GM21786 (cell line): ENCODE measurements at regions not wholly inside any gene's neighbourhood (a gene's known extent, or its start where the extent isn't known, plus 50 kb on each side); places are given as distances from the start of the nearest gene placed in this dataset.

Experiments
- ATAC-seq: cut with Tn5 transposase; IDR thresholded peaks from one replicate; pipeline ENCODE4 v1.9.1; 2021; ENCODE audit not compliant: unreplicated experiment

DNA sequence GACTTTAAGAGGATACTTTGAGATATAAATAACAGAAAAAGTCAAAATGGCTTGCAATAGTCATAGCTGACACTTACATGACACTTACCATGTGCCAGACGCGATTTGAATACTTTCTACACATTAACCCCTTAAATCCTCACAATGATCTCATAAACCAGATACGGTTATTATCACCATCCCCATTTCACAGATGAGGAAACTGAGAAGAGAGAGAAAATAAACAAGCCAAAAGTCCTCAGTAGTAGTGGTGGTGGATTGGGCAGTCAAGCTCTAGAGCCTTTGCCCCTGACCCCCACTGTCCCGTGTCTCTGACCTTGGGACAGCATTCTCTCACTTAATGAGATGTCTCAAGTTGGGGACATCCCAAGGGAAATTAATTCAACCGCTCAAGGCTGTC is 105.2 kb upstream of the TAF1B start:
- no peak for ATAC-seq

DNA sequence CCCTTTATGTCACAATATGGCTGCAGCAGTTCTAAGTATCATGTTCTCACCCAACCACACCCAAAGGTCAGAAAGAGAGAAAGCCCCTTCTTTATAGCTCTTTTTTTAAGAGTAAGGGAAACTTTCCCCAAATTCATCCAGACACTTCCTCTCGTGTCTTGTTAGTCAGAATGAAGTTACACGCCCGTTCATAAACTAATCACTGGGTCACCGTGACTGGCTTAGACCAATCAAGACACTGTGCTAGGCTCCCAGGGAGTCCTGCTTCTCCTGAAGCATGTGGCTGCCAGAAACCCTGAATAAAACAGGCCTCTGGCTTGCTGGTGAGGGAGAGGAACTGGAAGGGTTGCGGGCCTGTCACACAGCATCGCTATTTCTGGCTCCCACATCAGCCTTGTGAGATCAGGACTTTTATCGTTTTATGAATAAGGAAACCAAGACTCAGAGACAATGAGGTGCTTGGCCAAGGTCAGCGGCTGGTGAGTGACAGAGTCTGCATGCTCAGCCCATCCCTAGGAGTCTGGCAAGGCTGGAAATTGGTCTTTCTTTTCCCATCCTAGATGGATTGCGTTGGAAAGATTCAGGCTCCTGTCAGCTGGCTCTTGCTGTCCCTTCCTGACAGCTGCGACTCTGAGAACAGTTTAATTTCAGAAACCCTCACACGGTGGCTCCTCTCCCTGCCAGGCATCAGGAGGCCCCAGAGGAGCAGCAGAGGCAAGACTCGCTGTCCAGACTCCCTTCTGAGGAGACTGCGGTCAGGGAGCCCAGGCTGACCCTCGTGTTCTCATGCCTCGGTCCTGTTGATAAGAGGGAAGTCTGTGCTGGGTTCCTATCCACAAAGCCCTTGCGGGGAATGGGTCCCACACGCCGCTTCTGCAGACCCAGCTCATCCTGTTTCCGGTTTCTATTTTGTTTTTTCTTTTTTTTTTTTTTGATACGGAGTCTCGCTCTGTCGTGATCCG is 104.5 kb upstream of the TAF1B start:
- no peak for ATAC-seq

DNA sequence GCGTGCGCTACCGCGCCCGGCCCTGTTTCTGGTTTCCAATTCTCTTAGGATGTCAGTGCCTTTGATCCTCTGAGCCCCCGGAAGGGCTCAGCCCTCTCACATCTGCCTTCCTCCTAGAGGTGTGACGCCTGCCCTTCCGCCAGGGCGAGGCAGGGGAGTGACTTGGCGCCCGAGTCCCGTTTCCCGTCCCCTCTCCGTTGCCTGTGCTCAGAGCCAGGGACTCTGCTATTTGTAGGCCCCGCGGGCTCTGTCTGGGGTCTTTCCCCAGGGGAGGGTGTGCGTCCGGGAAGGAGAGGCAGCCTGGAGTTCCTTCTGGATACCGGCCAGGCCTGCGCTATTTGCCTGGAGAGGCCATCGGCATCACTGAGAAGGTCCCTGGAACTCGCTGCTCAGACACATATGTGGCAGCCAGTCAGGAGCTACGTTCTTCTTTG is 103.7 kb upstream of the TAF1B start:
- no peak for ATAC-seq

DNA sequence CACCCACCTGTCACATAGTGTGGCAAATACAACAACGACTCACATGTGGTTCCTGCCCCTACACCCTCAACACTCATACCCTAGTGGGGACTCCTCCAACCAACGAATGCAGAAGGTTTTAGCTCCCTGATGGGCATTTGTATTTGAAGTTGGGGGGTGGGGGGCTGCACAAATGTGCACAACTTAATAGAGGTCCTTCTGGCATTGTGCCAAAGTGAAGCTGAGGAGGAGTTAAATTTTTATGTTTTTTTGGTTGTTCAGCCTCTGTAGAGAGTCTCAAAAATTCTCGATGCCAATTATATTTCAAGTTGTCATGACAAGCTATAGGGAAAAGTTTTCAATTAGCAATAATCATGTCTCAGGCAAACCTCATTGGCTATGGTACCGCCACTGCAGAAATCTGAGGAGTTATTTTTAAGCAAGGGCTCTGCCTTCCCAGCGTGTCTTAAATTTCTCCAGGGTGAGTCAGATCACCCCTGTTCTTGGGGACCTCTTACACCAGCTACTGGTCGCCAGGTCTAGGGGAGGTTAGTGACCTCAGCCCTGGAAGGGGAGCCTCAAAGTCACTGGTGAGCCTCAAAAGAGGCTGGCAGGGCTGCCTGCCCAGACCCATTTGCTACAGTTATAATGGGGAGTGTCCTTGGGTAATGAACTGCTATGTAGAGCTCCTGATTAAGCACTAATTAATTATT is 102.7 kb upstream of the TAF1B start:
- ATAC-seq: no peak

DNA sequence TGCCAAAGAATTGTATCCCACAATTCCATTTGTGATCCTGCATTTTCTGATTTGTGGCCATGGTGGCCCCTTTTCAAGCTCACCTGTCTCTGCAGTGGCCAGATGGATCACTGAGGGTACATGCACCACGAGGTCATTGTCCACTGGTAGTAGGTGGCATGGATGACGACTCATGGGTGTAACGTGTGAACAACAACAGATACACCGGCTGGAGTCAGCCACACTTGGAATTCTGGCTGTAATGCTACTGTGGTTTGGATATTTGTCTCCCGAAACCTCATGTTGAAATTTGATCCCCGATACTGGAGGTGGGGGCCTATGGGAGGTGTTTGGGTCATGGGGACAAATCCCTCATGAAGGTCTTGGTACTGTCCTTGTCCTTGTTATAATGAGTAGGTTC is 102.2 kb upstream of the TAF1B start:
- no peak for ATAC-seq

DNA sequence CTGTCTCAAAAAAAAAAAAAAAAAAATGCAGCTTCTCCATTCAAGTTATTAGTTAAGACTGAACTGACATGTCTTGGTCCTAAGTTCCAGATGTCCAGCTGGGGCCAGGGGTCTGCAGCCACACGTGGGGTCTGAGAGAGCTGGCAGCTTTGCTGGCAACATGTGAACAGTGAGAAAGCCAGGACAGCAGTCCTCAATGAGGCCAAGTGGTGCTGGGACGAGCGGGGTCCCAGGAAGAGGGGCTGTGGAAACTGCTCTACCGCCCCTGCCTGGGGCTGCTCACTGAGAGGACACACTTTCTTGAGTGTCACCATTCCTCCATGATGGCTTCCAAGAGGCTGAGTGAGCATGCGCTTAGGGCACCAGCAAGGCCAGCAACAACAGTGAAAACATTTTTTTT is 100.7 kb upstream of the TAF1B start:
- no peak for ATAC-seq

DNA sequence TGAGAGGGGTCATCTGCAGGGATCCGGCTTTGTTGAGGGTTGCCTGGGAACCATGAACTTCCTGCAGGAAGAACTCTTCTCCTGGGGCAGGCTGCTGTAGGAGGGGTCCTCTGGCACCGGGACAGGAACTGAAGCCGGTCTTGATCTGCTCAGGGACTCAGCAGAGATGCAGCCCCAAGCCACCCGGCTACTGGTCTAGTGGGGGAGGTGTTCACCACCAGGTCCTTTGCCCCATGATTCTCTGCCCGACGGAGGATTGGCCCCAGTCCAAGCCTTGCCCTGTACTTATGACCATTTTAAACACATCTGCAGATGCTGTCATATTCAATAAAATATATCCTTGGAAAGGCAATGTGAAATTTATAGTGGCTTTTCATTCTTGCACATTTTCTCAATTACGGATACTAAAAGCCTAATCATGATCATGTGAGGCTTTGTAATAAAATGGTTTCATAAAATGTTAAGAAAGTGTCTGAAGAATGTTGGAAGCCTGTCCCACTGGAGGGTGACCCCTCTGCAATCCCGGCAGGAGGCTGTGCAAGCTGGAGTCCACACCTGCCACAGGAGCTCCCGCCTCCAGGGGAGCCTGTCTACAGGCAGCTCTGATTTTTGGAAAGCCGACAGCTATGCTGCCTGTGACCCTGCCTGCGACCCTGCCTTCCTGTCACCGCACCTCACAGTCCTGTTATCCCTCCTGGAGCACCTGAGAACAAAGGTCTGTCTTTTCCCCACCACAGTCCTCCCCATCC is 98.8 kb upstream of the TAF1B start:
- ATAC-seq: no peak

DNA sequence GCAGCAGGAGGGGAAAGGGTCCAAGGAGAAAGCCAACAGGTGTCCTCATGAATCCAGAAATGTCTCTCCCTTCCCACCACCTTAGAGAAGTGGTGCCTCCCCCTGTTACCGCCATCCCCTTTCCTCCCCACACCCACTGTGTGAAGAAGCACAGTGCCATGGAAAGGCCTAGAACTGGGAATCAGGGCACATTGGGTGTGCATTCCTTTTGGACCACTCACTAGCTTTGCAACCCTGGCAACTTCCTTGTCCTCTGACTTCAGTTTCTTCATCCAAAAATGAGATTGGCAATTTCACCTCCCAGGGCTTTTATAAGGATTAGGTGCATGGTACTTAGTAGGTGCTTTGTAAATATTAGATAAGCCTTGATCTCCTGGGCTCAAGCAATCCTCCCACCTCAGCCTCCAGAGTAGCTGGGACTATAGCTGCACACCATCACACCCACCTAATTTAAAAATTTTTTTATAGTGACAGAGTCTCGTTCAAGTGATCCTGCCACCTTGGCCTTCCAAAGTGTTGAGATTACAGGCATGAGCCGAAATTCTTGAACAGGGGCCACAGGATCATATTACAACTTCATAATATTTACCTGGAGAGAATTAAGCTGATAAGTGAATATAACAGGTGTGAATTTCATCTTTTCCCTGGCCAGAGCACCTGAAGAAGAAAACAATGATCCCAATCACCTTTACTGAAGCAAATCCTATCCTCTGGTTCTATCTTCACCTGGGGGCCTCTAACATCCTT is 97.9 kb upstream of the TAF1B start:
- no peak for ATAC-seq

DNA sequence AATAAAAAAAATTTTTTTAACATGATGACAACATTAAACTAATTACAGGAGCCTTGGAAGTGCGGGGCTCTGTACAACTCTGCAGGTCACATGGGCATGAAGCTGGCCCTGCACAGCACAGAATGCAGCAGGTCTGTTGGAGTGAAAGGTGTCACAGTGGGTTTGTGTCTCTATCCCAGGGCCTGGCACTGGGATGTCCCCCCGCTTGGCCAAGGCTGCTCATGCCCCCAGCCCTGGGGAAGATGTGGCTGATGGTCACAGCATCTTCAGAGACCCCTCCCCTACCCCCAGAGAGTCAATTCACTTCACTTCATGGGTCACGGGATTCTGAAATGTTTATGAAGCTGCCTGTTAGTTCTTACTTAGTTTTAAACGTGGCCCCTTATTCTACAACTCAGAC is 95.9 kb upstream of the TAF1B start:
- no peak for ATAC-seq

DNA sequence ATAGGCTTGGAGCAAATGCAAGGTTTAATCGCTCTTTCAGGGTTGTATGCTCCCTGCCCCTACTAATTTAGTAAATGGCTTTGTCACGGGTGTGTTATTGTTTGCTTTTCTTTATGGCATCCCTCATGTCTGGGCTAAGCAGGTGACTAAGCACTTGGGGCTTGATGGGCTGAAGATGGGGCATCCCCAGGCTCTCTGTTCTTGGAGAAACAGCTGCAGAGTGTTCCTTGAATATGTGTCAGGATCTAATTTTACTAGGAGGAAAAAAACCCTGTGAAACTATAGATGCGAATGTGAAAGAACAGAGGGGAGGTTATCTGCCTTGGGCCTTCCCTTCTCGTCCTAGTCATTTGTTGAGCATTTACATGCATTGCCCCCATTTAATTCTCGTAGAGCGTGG is 94.7 kb upstream of the TAF1B start:
- no peak for ATAC-seq

DNA sequence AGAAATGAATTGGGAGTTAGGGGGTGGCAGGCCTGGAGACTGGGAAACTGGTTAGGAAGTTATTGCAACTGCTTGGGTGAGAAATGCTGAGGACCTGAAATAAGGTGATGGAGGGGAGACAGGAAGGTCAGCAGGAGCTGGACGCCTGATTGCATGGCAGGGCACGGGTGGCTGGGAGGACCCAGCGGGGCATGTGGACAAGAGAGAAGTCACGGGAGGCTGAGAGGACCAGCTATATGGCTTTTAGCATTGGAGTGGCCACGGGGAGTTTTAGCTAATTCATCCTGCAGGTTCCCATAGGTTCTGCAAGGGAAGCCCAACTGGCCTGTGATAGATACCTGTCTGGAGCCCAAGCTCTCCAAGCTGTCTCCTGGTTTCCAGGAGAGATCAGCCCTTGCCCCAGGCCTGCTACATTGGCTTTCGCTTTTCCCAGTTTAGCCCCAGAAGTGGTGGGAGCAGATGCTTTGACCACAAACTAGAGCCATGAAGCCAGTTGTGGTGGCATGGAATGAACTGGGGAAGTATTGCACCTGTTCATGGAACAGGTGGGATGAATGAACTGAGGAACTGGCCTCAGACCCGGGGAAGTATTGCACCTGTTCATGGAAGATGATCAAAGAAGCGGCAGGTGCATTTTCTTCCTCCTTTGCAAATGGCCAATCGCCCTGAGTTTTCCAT is 93.6 kb upstream of the TAF1B start:
- no peak for ATAC-seq

DNA sequence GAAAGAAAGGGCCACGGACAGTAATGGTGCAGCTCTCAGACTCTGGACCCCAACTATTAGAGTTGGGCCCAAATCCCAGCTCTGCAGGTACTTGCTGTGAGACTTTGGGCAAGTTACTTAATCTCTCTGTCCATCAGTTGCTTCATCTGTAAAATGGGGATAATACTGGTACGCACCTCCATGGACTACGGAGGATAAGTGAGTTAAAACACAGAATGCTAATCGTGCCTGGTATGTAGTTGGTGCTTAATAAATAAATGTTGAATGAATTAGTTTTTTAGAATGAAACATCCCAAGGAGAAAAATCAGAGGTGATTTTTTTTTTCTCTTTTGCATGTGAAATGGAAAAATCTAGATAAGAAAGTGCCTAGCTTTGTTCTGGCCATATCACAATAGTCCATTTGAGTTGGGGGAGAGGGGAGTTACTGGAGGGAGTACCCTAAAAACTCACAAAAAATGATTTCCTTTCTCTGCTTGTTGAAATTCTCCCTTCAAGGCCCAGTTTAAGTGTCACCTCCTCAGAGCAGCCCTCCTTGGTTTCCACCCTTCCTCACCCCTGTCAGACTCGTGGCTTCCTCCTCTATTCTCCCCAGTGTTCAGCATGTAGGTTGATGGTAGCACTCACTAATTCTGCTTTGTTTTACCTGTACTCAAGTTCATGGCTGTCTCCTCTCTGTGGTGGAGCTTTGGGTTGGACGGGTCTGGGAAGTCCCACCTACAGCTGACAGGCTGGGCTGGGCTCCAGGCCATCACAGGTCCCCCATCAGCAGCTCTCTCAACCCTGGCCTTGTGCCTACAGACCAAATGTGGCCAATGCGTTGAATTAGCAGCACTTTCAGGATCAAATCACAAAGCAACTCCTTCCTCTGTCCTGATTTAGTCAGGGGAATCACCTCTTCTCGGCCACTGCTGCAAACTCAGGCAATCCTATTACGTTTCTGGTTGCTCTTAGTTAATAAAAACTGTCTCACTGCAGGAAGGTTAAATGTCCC is 92.8 kb upstream of the TAF1B start:
- ATAC-seq: no peak

DNA sequence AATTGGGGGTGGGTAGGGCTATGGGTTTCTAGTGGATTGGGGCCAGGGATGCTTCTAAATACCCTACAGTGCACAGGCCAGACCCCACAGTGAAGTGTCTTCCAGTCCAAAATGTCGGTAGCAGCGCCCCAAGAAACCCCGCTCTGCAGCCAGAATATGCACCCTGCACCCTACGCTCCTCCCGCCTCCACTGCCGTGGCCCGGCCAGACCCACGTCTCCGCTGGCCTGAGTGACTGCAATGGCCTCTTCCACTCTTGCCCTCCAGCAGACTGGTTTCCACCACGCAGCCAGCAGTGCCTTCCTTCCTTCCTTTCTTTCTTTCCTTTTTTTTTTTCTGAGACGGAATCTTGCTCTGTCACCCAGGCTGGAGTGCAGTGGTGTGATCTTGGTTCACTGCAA is 91.4 kb upstream of the TAF1B start:
- ATAC-seq: no peak

DNA sequence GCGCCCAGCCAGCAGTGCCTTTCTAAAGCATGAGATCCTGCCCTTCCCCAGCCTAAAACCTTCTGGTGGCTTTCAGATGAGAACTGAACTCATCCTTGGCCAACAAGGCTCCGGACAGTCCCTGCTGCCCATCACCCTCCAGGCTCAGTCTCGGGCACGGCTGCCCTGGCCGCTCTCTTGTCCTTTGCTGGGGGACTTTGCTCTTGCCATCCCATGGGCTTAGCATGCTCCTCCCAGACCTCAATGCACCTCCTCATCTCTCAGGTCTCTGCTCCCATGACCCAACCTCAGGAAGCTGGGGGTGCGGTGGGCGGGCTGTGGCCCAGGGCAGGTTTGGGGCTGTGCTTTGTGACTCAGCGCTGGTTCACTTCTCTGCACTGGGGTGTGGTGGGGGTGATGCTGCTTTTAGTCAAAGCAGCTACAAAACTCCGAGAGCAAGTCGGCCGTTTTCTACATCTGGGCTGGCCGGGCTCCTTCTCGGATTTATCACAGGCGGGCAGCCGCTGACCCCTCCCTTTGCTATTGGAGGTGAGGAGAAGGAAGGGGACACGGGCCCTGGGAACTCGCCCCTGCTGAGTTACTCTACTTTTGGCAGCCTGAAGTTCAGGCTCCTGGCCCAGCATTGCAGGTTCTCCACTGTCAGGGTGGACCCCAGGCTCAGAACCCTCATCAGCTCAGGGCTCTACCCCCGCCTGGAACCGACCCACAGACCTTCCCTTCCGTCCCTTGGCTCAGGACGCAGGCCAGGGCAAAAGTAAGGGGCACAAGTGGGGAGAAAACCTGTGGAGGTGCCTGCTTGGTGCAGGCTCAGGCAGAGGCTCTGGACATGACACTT is 90.6 kb upstream of the TAF1B start:
- ATAC-seq: peak; percentile 33

DNA sequence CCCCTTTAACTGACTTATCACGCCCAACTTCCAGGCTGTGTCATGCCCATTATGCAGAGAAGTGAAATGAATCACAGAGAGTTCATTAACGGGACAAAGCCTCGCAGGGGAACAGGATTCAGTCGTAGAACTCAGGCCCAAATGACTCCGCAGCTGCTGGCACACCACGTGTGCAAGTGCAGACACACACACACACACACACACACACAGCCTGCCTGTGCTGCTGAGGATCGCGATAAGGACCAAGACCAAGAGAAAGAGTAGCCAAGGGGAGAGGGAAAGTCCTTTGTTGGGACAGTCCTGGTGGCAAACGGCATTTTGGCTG is 90.0 kb upstream of the TAF1B start:
- peak; percentile 68 for ATAC-seq

DNA sequence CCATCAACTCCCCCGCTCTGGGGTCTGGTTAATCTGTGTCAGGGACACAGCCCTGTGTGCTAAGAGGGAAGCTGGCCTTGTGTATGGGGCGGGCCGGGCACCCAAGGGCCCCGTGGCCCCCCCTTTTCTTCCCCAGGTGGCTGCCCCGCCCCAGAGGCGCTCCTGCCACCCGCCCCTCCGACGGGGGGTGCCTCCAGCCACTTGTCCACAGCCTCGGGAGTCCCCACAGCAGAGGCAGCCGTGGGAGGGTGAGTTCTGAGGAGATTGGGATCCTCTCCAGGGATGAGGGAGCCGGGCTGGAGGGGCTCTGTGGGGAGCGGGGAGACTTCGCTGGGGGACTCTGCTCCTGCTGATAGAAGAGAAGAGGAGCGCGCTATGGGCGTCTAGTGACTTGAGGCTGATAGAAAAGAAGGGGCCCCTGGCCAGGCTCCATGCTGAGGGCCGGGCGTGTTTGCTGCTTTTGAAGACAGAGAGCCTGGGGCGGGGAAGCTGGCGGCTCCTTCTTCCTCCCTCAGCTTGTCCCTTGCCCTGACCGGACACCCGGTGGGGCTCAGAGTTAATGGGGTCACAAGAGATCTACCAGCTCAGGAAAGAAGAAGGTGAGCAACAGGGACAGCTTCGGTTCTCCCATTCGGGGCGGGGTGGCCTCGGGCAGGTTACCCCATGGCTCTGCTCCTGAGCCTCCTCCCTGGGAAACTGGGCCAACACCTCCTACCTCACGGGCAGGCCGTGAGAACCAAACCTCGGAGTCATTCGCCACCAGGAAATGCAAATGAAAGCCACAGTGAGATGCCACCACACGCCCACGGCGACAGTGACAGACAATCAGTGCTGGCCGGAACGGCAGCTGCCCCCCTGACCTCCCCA is 89.4 kb upstream of the TAF1B start:
- ATAC-seq: peak; percentile 39

DNA sequence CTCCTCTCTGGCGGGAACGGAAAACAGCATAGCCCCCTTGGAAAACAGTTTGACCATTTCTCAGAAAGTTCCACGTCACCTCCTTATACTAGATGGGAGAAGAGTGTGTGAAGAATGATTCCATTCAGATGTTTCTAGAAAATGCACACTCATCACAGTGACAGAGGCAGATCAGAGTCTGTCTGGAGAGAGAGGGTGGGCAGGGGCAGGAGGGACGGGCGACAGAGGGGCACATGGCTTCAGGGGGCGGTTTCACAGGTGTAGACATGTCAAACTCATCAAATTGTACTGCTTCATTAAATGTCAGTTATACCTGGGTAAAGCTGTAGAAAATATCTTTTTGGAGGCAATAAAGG is 88.8 kb upstream of the TAF1B start:
- ATAC-seq: no peak

DNA sequence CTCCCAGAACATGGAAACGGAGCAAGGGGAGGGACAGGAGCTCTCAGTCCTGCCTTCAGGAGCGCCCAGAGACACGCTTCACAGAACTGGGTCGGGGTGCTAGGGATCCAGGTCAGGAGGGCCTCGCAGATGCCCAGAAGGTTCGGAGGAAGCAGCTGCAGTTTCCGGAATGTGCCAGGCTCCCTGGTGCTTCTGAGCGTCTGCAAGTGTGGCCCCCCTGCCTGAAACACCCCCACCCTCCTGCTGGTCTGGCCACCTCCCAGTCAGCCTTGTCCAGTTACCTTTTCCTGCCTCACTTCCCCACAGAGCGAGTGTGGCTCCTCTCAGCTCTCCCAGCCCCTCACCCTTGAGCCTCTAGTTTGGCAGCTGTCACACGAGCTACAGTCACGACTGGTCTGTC is 88.3 kb upstream of the TAF1B start:
- no peak for ATAC-seq
